ENCODE measurements at regions not wholly inside any gene's neighbourhood (a gene's known extent, or its start where the extent isn't known, plus 50 kb on each side); places are given as distances from the start of the nearest gene placed in this dataset.

DNA sequence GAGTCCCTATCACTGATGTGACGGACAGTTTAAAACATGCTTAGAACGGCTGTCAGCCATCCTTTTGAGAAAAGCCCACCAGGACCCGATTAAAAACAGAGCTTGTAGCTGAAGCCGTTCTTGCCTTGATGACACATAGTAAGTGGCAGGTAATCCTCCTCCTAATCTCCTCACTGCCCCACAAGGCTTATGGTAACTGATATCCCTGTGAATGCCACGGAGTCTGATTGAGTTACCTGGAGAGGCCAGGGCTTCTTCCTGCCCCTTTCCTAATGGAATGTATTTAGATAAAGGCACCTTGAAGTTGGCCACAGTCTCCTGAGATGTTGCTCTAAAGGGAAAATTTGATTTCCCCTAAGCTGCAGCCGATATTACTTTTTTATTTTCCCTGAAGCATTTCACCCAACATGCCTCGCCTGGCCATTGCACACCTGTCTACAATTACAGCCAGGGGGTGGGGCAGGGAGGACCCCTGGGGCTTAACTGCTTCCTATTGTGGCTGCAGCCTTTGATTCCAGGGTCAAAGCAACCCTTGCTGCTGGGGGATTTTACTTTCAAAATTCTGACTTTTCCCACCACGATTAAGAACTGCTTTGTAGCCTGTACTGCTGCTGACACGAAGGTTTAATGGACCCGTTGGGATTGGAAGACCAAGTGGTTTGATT is 169.0 kb upstream of the GPR26 start:
- no peak for ATAC-seq

DNA sequence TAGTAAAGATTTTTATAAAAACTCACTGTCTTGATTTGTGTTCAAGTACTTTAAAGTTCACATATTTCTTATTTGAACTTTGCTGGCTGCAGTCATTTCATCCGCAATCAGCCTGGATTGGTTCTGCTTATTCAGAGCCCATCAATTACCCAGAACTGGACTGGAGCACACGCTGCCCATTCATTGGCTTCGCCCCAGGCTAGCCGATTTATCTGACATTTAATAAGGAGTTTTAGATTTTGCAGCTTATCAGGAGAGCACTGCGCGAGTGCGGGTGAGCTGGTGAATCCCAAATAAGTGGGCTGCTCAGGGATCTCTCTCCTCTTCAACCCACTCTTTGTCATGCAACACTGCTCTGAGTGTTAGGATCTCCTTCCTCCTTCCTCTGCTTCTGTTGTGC is 166.0 kb upstream of the GPR26 start:
- TF ChIP-seq TOX (CRISPR knock-in tag; IDR thresholded peaks at IDR 0.05; ENCODE audit: borderline replicate concordance) (no peak), SNAI2 (CRISPR knock-in tag; IDR thresholded peaks at IDR 0.05) (no peak), ZFP30 (CRISPR knock-in tag; IDR thresholded peaks at IDR 0.05) (no peak)
- no peak for ATAC-seq

More for the DNA sequence above, 169.0 kb upstream of the GPR26 start:
- TF ChIP-seq CSDC2 (CRISPR knock-in tag; IDR thresholded peaks at IDR 0.05) (no peak), ZNF70 (CRISPR knock-in tag; IDR thresholded peaks at IDR 0.05) (no peak), SNAI2 (CRISPR knock-in tag; IDR thresholded peaks at IDR 0.05) (no peak), ZFP3 (CRISPR knock-in tag; IDR thresholded peaks at IDR 0.05) (no peak), ZNF8 (CRISPR knock-in tag; IDR thresholded peaks at IDR 0.05) (no peak), OSR1 (CRISPR knock-in tag; IDR thresholded peaks at IDR 0.05) (no peak), ISL1 (CRISPR knock-in tag; IDR thresholded peaks at IDR 0.05) (no peak), BACH2 (CRISPR knock-in tag; IDR thresholded peaks at IDR 0.05; ENCODE audit: borderline replicate concordance) (no peak), ZNF565 (CRISPR knock-in tag; conservative IDR thresholded peaks at IDR 0.05; ENCODE audit: low read depth) (no peak), PPARA (CRISPR knock-in tag; IDR thresholded peaks at IDR 0.05; ENCODE audit: borderline replicate concordance) (no peak), ARNTL (CRISPR knock-in tag; IDR thresholded peaks at IDR 0.05; ENCODE audit: borderline replicate concordance, low read depth) (no peak), ZFP30 (CRISPR knock-in tag; IDR thresholded peaks at IDR 0.05) (no peak), TCF4 (CRISPR knock-in tag; IDR thresholded peaks at IDR 0.05; ENCODE audit: borderline replicate concordance) (no peak)
- TF ChIP-seq, protein P1, sequence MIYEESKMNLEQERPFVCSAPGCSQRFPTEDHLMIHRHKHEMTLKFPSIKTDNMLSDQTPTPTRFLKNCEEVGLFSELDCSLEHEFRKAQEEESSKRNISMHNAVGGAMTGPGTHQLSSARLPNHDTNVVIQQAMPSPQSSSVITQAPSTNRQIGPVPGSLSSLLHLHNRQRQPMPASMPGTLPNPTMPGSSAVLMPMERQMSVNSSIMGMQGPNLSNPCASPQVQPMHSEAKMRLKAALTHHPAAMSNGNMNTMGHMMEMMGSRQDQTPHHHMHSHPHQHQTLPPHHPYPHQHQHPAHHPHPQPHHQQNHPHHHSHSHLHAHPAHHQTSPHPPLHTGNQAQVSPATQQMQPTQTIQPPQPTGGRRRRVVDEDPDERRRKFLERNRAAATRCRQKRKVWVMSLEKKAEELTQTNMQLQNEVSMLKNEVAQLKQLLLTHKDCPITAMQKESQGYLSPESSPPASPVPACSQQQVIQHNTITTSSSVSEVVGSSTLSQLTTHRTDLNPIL (CRISPR knock-in tag; IDR thresholded peaks at IDR 0.05; ENCODE audit: low read depth): no peak

DNA sequence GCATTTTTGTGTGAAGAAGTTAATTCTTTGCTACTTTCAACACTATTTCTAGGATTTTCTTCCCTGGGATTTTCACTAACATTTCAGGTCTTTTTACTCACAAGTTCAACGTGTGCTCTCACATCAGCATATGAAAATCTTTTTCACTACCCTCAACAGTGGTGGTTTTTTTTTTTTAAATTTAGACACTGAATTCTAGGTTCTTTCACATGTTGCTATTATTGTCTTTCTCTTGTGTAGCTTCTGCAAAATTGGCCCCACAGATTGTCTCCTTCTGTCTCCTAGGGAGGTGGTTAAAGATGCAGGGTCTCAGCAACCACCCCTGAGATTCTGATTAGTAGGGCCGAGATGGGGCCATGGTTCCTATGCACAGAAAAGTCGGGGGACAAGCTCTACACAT is 165.0 kb upstream of the GPR26 start:
- no peak for TF ChIP-seq SNAI2 (CRISPR knock-in tag; IDR thresholded peaks at IDR 0.05)
- no peak for TF ChIP-seq ISL1 (CRISPR knock-in tag; IDR thresholded peaks at IDR 0.05)
- TF ChIP-seq, protein P2, sequence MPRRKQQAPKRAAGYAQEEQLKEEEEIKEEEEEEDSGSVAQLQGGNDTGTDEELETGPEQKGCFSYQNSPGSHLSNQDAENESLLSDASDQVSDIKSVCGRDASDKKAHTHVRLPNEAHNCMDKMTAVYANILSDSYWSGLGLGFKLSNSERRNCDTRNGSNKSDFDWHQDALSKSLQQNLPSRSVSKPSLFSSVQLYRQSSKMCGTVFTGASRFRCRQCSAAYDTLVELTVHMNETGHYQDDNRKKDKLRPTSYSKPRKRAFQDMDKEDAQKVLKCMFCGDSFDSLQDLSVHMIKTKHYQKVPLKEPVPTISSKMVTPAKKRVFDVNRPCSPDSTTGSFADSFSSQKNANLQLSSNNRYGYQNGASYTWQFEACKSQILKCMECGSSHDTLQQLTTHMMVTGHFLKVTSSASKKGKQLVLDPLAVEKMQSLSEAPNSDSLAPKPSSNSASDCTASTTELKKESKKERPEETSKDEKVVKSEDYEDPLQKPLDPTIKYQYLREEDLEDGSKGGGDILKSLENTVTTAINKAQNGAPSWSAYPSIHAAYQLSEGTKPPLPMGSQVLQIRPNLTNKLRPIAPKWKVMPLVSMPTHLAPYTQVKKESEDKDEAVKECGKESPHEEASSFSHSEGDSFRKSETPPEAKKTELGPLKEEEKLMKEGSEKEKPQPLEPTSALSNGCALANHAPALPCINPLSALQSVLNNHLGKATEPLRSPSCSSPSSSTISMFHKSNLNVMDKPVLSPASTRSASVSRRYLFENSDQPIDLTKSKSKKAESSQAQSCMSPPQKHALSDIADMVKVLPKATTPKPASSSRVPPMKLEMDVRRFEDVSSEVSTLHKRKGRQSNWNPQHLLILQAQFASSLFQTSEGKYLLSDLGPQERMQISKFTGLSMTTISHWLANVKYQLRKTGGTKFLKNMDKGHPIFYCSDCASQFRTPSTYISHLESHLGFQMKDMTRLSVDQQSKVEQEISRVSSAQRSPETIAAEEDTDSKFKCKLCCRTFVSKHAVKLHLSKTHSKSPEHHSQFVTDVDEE (CRISPR knock-in tag; IDR thresholded peaks at IDR 0.05): no peak
- TF ChIP-seq, protein P3, sequence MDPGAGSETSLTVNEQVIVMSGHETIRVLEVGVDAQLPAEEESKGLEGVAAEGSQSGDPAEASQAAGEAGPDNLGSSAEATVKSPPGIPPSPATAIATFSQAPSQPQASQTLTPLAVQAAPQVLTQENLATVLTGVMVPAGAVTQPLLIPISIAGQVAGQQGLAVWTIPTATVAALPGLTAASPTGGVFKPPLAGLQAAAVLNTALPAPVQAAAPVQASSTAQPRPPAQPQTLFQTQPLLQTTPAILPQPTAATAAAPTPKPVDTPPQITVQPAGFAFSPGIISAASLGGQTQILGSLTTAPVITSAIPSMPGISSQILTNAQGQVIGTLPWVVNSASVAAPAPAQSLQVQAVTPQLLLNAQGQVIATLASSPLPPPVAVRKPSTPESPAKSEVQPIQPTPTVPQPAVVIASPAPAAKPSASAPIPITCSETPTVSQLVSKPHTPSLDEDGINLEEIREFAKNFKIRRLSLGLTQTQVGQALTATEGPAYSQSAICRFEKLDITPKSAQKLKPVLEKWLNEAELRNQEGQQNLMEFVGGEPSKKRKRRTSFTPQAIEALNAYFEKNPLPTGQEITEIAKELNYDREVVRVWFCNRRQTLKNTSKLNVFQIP (CRISPR knock-in tag; IDR thresholded peaks at IDR 0.05; ENCODE audit: borderline replicate concordance, low read depth): no peak
- no peak for TF ChIP-seq TOX (CRISPR knock-in tag; IDR thresholded peaks at IDR 0.05; ENCODE audit: borderline replicate concordance)
- no peak for TF ChIP-seq ARNTL (CRISPR knock-in tag; IDR thresholded peaks at IDR 0.05; ENCODE audit: borderline replicate concordance, low read depth)
- TF ChIP-seq ZFP30 (CRISPR knock-in tag; IDR thresholded peaks at IDR 0.05): no peak
- no peak for TF ChIP-seq RARB (CRISPR knock-in tag; IDR thresholded peaks at IDR 0.05)
- TF ChIP-seq ZC3H10 (CRISPR knock-in tag; IDR thresholded peaks at IDR 0.05): no peak
- TF ChIP-seq GLIS3 (CRISPR knock-in tag; IDR thresholded peaks at IDR 0.05): no peak
- TF ChIP-seq, protein P1 (CRISPR knock-in tag; IDR thresholded peaks at IDR 0.05; ENCODE audit: low read depth): no peak
- no peak for TF ChIP-seq CSDC2 (CRISPR knock-in tag; IDR thresholded peaks at IDR 0.05)
- TF ChIP-seq, protein P4, sequence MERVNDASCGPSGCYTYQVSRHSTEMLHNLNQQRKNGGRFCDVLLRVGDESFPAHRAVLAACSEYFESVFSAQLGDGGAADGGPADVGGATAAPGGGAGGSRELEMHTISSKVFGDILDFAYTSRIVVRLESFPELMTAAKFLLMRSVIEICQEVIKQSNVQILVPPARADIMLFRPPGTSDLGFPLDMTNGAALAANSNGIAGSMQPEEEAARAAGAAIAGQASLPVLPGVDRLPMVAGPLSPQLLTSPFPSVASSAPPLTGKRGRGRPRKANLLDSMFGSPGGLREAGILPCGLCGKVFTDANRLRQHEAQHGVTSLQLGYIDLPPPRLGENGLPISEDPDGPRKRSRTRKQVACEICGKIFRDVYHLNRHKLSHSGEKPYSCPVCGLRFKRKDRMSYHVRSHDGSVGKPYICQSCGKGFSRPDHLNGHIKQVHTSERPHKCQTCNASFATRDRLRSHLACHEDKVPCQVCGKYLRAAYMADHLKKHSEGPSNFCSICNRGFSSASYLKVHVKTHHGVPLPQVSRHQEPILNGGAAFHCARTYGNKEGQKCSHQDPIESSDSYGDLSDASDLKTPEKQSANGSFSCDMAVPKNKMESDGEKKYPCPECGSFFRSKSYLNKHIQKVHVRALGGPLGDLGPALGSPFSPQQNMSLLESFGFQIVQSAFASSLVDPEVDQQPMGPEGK (CRISPR knock-in tag; IDR thresholded peaks at IDR 0.05; ENCODE audit: borderline replicate concordance): no peak
- TF ChIP-seq OSR1 (CRISPR knock-in tag; IDR thresholded peaks at IDR 0.05): no peak
- no peak for TF ChIP-seq PPARA (CRISPR knock-in tag; IDR thresholded peaks at IDR 0.05; ENCODE audit: borderline replicate concordance)
- TF ChIP-seq ZNF70 (CRISPR knock-in tag; IDR thresholded peaks at IDR 0.05): no peak
- ATAC-seq: no peak

All from SK-N-SH treated with all-trans-retinoic acid at 6 μM for 48 hours (cell line).